Thymus (tissue), 11 donors: ENCODE measurements at regions not wholly inside any gene's neighbourhood (a gene's known extent, or its start where the extent isn't known, plus 50 kb on each side); places are given as distances from the start of the nearest gene placed in this dataset.

Experiments used
- DNase-seq, 9 donors: peaks; one replicate each; pipeline ENCODE4 v3.0.0-alpha.2; 2013; ENCODE audit warnings: low spot score in 9 of 9, low read depth in 6 of 9, missing footprints in 1 of 9
- H3K27ac ChIP-seq, 2 donors: one replicate each; pipeline ENCODE4 v1.5.1; 2013; ENCODE audit warnings: control low read depth in 1 of 2, low read depth in 1 of 2, low read length in 1 of 2, mild to moderate bottlenecking in 1 of 2, moderate library complexity in 1 of 2
- H3K27me3 ChIP-seq, 2 donors: one replicate each; pipeline ENCODE4 v1.5.1; 2013; ENCODE audit warnings: low read length in 1 of 2; ENCODE audit not compliant: control insufficient read depth in 2 of 2, insufficient read depth in 1 of 2
- H3K36me3 ChIP-seq, 2 donors: one replicate each; pipeline ENCODE4 v1.5.1; 2013; ENCODE audit warnings: low read length in 1 of 2, mild to moderate bottlenecking in 1 of 2, moderate library complexity in 1 of 2; ENCODE audit not compliant: control insufficient read depth in 2 of 2, insufficient read depth in 2 of 2
- H3K4me1 ChIP-seq, 2 donors: one replicate each; pipeline ENCODE4 v1.5.1; 2013; ENCODE audit warnings: low read length in 2 of 2; ENCODE audit not compliant: control insufficient read depth in 2 of 2, insufficient read depth in 2 of 2
- H3K4me3 ChIP-seq, 2 donors: one replicate each; pipeline ENCODE4 v1.5.1; 2013; ENCODE audit warnings: low read length in 2 of 2, control low read depth in 1 of 2, mild to moderate bottlenecking in 1 of 2
- H3K9me3 ChIP-seq, 2 donors: one replicate each; pipeline ENCODE4 v1.5.1; 2013; ENCODE audit warnings: low read length in 1 of 2, mild to moderate bottlenecking in 1 of 2; ENCODE audit not compliant: control insufficient read depth in 2 of 2, insufficient read depth in 1 of 2
- WGBS: extraction: QIAGEN DNeasy Blood & Tissue Kit; methylation state at CpG from one replicate; pipeline ENCODE4 v1.1.7; 2013; 5-methylcytosine and 5-hydroxymethylcytosine counted together
- donor health status: healthy.

DNA sequence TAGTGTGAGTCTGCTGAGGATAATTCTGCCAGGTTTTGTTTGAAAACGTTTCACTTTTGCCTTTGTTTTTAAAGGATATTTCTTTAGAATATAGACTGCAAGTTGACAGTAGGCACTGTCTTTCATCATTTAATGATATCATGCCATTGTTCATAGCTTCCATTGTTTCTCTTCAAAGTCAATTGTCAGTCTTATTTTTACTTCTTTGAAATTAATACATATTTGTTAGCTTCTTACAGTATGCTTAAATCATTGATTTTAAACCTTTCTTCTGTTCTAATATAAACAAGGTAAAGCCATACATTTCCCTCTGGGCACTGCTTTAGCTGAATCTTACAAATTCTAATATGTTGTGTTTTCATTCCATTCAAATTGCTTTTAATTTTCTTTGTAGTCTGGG lies 62.3 kb upstream of the PARVA start:
- no peak overlapping the region for H3K27ac ChIP-seq
- no peak overlapping the region for H3K4me3 ChIP-seq
- DNase-seq, result no peak
- peaks cover 6% of the 10 kb centered on the region in 2 donors for H3K4me1 ChIP-seq
- H3K36me3 ChIP-seq, result no peaks in the 10 kb centered on the region
- no peaks in the 10 kb centered on the region for H3K9me3 ChIP-seq
- H3K27me3 ChIP-seq, result no peaks in the 10 kb centered on the region
- 96% methylated on average over 1 of the region's 1 CpG for WGBS

DNA sequence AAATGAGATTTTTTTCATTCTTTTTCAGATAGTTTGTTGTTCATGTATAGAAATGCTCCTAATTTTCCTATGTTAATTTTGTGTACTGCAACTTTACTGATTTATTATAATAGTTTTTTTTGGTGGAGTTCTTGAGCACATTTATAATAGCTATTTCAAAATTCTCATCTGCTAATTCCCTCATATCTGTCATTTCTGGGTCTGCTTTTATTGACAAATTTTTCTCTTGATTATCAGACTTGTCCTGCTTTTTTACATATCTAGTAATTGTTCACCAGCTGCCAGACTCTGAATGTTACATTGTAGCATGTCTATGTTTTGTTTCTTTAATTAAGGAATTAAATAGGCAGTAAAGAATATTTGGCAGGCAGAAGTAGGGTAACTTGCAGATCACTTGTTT lies 60.9 kb upstream of the PARVA start:
- Histone ChIP-seq H3K4me3 (no peak overlapping the region), H3K36me3 (no peaks in the 10 kb centered on the region), H3K27ac (no peak overlapping the region)

DNA sequence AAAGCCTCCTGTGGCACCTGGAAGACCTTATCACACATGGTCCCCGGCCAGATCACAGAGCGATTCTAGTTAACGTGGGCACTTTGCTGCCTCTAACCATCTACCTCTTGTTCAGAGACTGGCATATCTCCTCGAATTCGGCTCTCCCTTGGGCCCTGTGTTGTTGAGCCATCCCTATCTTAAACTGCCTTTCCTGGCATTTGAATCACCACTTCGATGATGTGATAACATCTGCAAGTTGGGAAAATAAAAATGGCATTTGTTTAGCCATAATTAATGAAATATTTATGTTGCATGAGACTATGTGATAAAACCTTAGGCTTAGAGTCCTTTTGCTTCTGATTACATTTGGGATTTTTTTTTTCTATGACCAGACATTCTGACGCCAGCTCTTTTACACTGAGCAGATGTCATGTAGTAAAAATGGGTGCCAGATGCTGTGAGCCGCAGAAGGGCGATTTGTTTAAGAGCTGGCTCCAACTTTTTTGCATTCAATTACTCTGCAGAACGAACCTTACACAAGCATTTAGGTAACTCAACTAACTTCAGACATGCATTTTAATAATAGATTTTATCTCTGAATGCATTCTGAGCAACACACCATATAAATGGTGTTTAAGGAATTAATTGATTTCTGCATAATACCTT lies 58.5 kb upstream of the PARVA start:
- Histone ChIP-seq H3K9me3 (no peaks in the 10 kb centered on the region), H3K36me3 (no peaks in the 10 kb centered on the region), H3K27ac (no peak overlapping the region), H3K27me3 (no peaks in the 10 kb centered on the region), H3K4me3 (no peak overlapping the region), H3K4me1 (peaks cover 9 to 12% of the 10 kb centered on the region in 2 donors)
- no peak for DNase-seq
- WGBS, result 88% methylated on average over 10 of the region's 10 CpGs

More for the DNA sequence above, 60.9 kb upstream of the PARVA start:
- Histone ChIP-seq H3K4me1 (peaks cover 9 to 11% of the 10 kb centered on the region in 2 donors), H3K27me3 (no peaks in the 10 kb centered on the region), H3K9me3 (no peaks in the 10 kb centered on the region)
- DNase-seq, result no peak

GRCh38 chr11:12319461-12319951 lies 57.9 kb upstream of the PARVA start:
- DNase-seq, result peak in 5 of 9 donors; percentile 9 to 49 (median 18)
- Histone ChIP-seq H3K27me3 (no peaks in the 10 kb centered on the region), H3K36me3 (no peaks in the 10 kb centered on the region), H3K27ac (no peak overlapping the region), H3K4me3 (no peak overlapping the region), H3K9me3 (no peaks in the 10 kb centered on the region), H3K4me1 (peaks cover 9 to 12% of the 10 kb centered on the region in 2 donors)
- 3% methylated on average over 1 of the region's 1 CpG for WGBS

GRCh38 chr11:12319988-12320387 lies 57.4 kb upstream of the PARVA start:
- no peak for DNase-seq
- Histone ChIP-seq H3K9me3 (no peaks in the 10 kb centered on the region), H3K4me3 (no peak overlapping the region), H3K27ac (no peak overlapping the region), H3K4me1 (peaks cover 9 to 12% of the 10 kb centered on the region in 2 donors), H3K36me3 (no peaks in the 10 kb centered on the region), H3K27me3 (no peaks in the 10 kb centered on the region)
- WGBS, result 90% methylated on average over 3 of the region's 3 CpGs

GRCh38 chr11:12321217-12321937 lies 56.0 kb upstream of the PARVA start:
- Histone ChIP-seq H3K27me3 (no peaks in the 10 kb centered on the region), H3K36me3 (no peaks in the 10 kb centered on the region), H3K27ac (no peak overlapping the region), H3K4me1 (peaks cover 9 to 12% of the 10 kb centered on the region in 2 donors), H3K9me3 (no peaks in the 10 kb centered on the region), H3K4me3 (no peak overlapping the region)
- WGBS, result 68% methylated on average over 8 of the region's 8 CpGs
- DNase-seq, result peak in 3 of 9 donors; percentile 8 to 47 (median 28)

- Histone ChIP-seq H3K4me1 (peaks cover 6 to 8% of the 10 kb centered on the region in 2 donors), H3K9me3 (no peaks in the 10 kb centered on the region), H3K36me3 (no peaks in the 10 kb centered on the region), H3K27ac (no peak overlapping the region), H3K4me3 (no peak overlapping the region), H3K27me3 (no peaks in the 10 kb centered on the region)
- no peak for DNase-seq
- 98% methylated on average over 3 of the region's 3 CpGs for WGBS
Observed at GRCh38 chr11:12324585-12324984, 52.8 kb upstream of the PARVA start.
